Activated CD4-positive, alpha-beta memory T cell treated with anti-CD3 and anti-CD28 coated beads for 36 hours (primary cell): ENCODE measurements at regions not wholly inside any gene's neighbourhood (a gene's known extent, or its start where the extent isn't known, plus 50 kb on each side); places are given as distances from the start of the nearest gene placed in this dataset.

Source experiments
- CTCF ChIA-PET: fragments of 350-600 bp; sonication (Branson Sonifier 250); formaldehyde crosslinking; loops from one replicate; lab custom pipeline; 2021; ENCODE audit warnings: antibody characterized with exemption, inconsistent platforms; lab: Charles Lee
- POLR2A ChIA-PET: fragments of 350-600 bp; sonication (Branson Sonifier 250); formaldehyde crosslinking; loops from one replicate; lab custom pipeline; 2021; ENCODE audit warnings: antibody characterized with exemption; lab: Charles Lee
- DNase-seq: peaks from one replicate; pipeline ENCODE4 v3.0.0-alpha.2; 2020
- H3K27ac Mint-ChIP-seq: one replicate; pipeline ENCODE4 v1.8.0; 2021; ENCODE audit warnings: mixed read lengths
- H3K27me3 Mint-ChIP-seq: one replicate; pipeline ENCODE4 v1.8.0; 2021; ENCODE audit warnings: mixed read lengths
- H3K36me3 Mint-ChIP-seq: one replicate; pipeline ENCODE4 v1.8.0; 2021; ENCODE audit warnings: mixed read lengths
- H3K4me1 Mint-ChIP-seq: one replicate; pipeline ENCODE4 v1.8.0; 2021; ENCODE audit warnings: low read depth, mixed read lengths
- H3K4me3 Mint-ChIP-seq: one replicate; pipeline ENCODE4 v1.8.0; 2021; ENCODE audit warnings: mild to moderate bottlenecking, mixed read lengths
- H3K9me3 Mint-ChIP-seq: one replicate; pipeline ENCODE4 v1.8.0; 2021; ENCODE audit warnings: mixed read lengths
- intact Hi-C: fragments of 100-400 bp; cut with micrococcal nuclease; formaldehyde crosslinking; loops from one replicate; pipeline ENCODE4 v1.15.1; 2023

DNA sequence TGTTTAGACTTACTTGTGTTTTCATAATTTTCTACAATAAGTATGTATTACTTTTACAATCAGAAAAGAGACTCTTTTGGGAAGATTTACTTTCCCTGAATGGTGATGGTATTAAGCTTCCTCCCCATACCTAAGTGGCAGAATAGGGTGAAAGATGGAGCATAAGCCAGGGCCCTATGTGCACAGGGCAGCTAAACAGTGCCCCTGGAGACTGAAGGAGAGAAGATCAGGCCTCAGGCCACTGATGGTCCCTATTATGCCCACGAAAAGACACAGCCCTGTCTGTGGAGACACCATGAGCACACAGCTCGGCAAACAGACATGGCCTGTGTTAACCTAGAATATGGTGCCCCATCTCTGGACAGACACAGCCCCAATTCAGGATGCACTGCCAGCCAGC lies 139.4 kb downstream of the OAT start:
- Mint-ChIP-seq H3K4me3 (no peak overlapping the region), H3K9me3 (peaks cover 5% of the 10 kb centered on the region), H3K36me3 (no peaks in the 10 kb centered on the region), H3K27ac (no peak overlapping the region), H3K27me3 (peaks cover 9% of the 10 kb centered on the region), H3K4me1 (no peaks in the 10 kb centered on the region)
- CTCF ChIA-PET: no interaction called here
- POLR2A ChIA-PET: interaction anchor here (0.5 kb wide), 1 partner anchor 26 kb away, joined by 3 read pairs; no protein-coding TSS in a partner anchor
- no peak for DNase-seq
- intact Hi-C loops: no loop called here

GRCh38 chr10:124278356-124278755 lies 140.4 kb downstream of the OAT start:
- ChIA-PET CTCF (interaction anchor here (1.2 kb wide), 1 partner anchor 110 kb away, joined by 3 read pairs; no protein-coding TSS in a partner anchor), POLR2A (no interaction called here)
- Mint-ChIP-seq H3K27ac (no peak overlapping the region), H3K4me1 (no peaks in the 10 kb centered on the region), H3K4me3 (no peak overlapping the region), H3K36me3 (no peaks in the 10 kb centered on the region), H3K9me3 (peaks cover 11% of the 10 kb centered on the region), H3K27me3 (peaks cover 9% of the 10 kb centered on the region)
- intact Hi-C loops: no loop called here
- no peak for DNase-seq

- Mint-ChIP-seq H3K27me3 (peaks cover 9% of the 10 kb centered on the region), H3K27ac (no peak overlapping the region), H3K4me1 (no peaks in the 10 kb centered on the region), H3K9me3 (peaks cover 27% of the 10 kb centered on the region), H3K4me3 (no peak overlapping the region), H3K36me3 (no peaks in the 10 kb centered on the region)
- intact Hi-C loops: no loop called here
- ChIA-PET POLR2A (no interaction called here), CTCF (no interaction called here)
- no peak for DNase-seq
These were observed 145.6 kb downstream of the OAT start for GRCh38 chr10:124273141-124273540.

DNA sequence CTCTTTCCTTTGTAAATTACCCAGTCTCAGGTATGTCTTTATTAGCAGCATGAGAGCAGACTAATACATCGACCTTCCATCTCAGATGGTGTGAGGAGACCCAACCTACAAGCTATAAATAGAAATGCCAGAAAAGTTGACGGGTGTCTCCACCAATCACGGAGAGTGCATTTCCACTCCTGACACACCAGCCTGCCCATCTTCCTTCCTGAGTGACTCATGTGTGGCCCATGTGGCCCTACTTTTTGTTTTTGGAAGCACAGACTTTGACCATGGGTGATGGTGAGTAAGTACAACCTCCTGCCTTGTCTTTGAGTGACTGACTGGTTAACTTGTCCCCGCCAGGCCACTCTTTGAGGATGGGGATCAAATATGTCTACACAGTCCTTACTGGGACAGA lies 147.0 kb downstream of the OAT start:
- Mint-ChIP-seq H3K9me3 (peaks cover 27% of the 10 kb centered on the region), H3K36me3 (no peaks in the 10 kb centered on the region), H3K4me3 (no peak overlapping the region), H3K27ac (no peak overlapping the region), H3K4me1 (no peaks in the 10 kb centered on the region), H3K27me3 (peaks cover 5% of the 10 kb centered on the region)
- ChIA-PET CTCF (no interaction called here), POLR2A (no interaction called here)
- no peak for DNase-seq
- intact Hi-C loops: no loop called here

DNA sequence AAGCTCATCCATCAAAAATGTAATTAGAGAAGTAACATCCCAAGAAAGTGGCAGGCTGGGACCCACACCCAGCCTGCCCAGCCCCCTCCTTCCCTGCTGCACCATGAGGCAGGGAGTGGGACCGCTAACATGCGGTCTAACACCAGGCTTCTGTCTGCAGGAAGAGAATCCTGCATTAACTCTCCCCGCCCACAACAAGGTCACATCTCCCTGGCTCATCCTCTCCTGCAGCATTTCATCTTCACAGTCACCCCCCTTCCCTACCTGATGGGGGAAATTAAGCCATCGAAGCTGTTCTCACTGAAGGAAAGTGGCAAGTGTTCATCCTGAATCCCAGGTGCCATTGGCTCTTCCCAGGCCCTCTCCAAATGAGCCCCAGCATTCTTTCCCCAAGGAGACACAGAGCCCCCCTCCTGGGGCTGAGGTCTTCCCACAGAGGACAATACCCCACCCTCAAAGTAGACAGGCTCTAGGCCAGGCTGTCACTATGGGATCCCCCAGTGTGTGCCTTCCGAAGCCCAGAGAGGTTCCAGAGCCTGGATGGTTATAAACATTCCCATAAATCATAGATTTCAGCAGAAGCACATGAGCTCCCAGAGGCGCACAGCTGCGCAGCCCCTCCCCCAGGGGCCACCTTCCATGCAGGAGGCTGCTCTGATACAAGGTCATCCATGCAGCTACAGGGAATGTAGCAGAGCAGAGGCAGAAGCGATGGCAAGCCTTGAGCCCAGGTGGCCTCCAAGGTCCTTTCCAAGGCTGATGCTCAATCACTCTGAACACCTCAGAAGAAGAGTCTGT lies 148.0 kb downstream of the OAT start:
- Mint-ChIP-seq H3K36me3 (no peaks in the 10 kb centered on the region), H3K27ac (no peak overlapping the region), H3K9me3 (peaks cover 27% of the 10 kb centered on the region), H3K4me3 (no peak overlapping the region), H3K27me3 (peaks cover 2% of the 10 kb centered on the region), H3K4me1 (no peaks in the 10 kb centered on the region)
- POLR2A ChIA-PET: no interaction called here
- intact Hi-C loops: no loop called here
- no peak for DNase-seq
- CTCF ChIA-PET: no interaction called here

GRCh38 chr10:124268976-124269375 lies 149.7 kb downstream of the OAT start:
- ChIA-PET CTCF (no interaction called here), POLR2A (no interaction called here)
- H3K4me3 Mint-ChIP-seq: no peak overlapping the region
- H3K27me3 Mint-ChIP-seq: no peaks in the 10 kb centered on the region
- intact Hi-C loops: no loop called here
- no peaks in the 10 kb centered on the region for H3K36me3 Mint-ChIP-seq
- H3K27ac Mint-ChIP-seq: no peak overlapping the region
- H3K9me3 Mint-ChIP-seq: peaks cover 20% of the 10 kb centered on the region
- no peak for DNase-seq
- H3K4me1 Mint-ChIP-seq: no peaks in the 10 kb centered on the region

- peaks cover 13% of the 10 kb centered on the region for H3K9me3 Mint-ChIP-seq
- ChIA-PET POLR2A (no interaction called here), CTCF (no interaction called here)
- no peak for DNase-seq
- no peaks in the 10 kb centered on the region for H3K4me1 Mint-ChIP-seq
- H3K36me3 Mint-ChIP-seq: no peaks in the 10 kb centered on the region
- H3K27me3 Mint-ChIP-seq: no peaks in the 10 kb centered on the region
- H3K27ac Mint-ChIP-seq: no peak overlapping the region
- intact Hi-C loops: no loop called here
- H3K4me3 Mint-ChIP-seq: no peak overlapping the region
These were observed 150.7 kb downstream of the OAT start for GRCh38 chr10:124267911-124268549.

- intact Hi-C loops: no loop called here
- DNase-seq: no peak
- Mint-ChIP-seq H3K36me3 (no peaks in the 10 kb centered on the region), H3K4me1 (no peaks in the 10 kb centered on the region), H3K27ac (no peak overlapping the region), H3K4me3 (no peak overlapping the region), H3K27me3 (no peaks in the 10 kb centered on the region), H3K9me3 (peaks cover 6% of the 10 kb centered on the region)
- ChIA-PET CTCF (no interaction called here), POLR2A (no interaction called here)
These were observed 151.4 kb downstream of the OAT start for GRCh38 chr10:124267231-124267885.

DNA sequence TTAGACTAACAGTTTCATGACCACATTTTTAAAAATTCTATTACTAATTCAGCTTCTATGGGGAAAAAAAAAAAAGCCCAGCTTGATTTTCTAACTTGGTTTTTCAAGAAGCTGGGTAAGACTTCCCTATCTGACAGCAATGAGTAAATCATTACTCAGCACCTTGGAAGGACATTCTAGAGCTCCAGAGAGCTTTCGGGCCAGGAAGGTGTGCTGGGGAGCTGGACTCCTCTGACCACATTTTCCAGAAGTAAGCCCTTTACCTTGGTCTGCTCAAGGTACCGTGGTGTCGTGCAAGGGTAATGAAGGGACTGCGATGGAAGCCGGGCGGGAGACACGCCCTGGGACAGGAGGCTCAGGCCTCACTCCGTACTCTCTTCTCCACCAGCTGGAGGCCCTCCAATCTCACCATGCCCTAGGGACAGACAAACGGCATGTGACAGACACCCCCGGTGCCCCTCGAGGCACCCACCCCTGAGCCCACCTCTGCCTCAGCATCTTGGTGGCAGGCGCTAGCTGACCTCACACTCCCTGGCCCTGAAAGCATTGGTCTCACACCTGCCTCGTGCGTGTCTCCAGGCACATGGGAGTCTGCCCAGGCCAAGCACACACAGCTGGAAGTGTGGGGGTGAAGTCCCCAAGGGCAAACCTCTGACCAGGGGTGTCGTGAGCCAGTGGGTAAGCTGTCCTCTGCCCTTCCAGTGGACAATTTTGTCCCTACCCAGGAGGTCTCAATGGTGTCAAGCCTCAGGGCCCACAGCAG lies 152.1 kb downstream of the OAT start:
- POLR2A ChIA-PET: no interaction called here
- Mint-ChIP-seq H3K4me3 (no peak overlapping the region), H3K36me3 (no peaks in the 10 kb centered on the region), H3K27ac (no peak overlapping the region), H3K9me3 (peaks cover 3% of the 10 kb centered on the region), H3K4me1 (no peaks in the 10 kb centered on the region), H3K27me3 (no peaks in the 10 kb centered on the region)
- CTCF ChIA-PET: no interaction called here
- intact Hi-C loops: no loop called here
- no peak for DNase-seq

- H3K27ac Mint-ChIP-seq: no peak overlapping the region
- no peaks in the 10 kb centered on the region for H3K4me1 Mint-ChIP-seq
- H3K4me3 Mint-ChIP-seq: no peak overlapping the region
- intact Hi-C loops: no loop called here
- no peaks in the 10 kb centered on the region for H3K9me3 Mint-ChIP-seq
- H3K27me3 Mint-ChIP-seq: no peaks in the 10 kb centered on the region
- POLR2A ChIA-PET: no interaction called here
- no peaks in the 10 kb centered on the region for H3K36me3 Mint-ChIP-seq
- CTCF ChIA-PET: no interaction called here
- no peak for DNase-seq
These were observed 152.8 kb downstream of the OAT start for GRCh38 chr10:124265776-124266467.

- DNase-seq: no peak
- no peaks in the 10 kb centered on the region for H3K4me1 Mint-ChIP-seq
- POLR2A ChIA-PET: no interaction called here
- H3K4me3 Mint-ChIP-seq: no peak overlapping the region
- no peaks in the 10 kb centered on the region for H3K9me3 Mint-ChIP-seq
- intact Hi-C loops: no loop called here
- CTCF ChIA-PET: no interaction called here
- no peaks in the 10 kb centered on the region for H3K36me3 Mint-ChIP-seq
- no peak overlapping the region for H3K27ac Mint-ChIP-seq
- H3K27me3 Mint-ChIP-seq: no peaks in the 10 kb centered on the region
These were observed 153.4 kb downstream of the OAT start for GRCh38 chr10:124265391-124265745.
